GM12892 (cell line): ENCODE measurements at regions not wholly inside any gene's neighbourhood (a gene's known extent, or its start where the extent isn't known, plus 50 kb on each side); places are given as distances from the start of the nearest gene placed in this dataset.

ENCODE experiments used
- POLR2A ChIP-seq: IDR thresholded peaks from 2 replicates; pipeline ENCODE4 v1.6.1; 2011; ENCODE audit warnings: low read depth, low read length, control low read depth
- POLR2AphosphoS5 ChIP-seq: IDR thresholded peaks from 2 replicates; pipeline ENCODE4 v1.6.1; 2011; ENCODE audit warnings: low read depth, low read length, control low read depth
- TAF1 ChIP-seq: IDR thresholded peaks from 2 replicates; pipeline ENCODE4 v1.6.1; 2011; ENCODE audit warnings: low read depth, mild to moderate bottlenecking, control low read depth, low read length, borderline replicate concordance

DNA sequence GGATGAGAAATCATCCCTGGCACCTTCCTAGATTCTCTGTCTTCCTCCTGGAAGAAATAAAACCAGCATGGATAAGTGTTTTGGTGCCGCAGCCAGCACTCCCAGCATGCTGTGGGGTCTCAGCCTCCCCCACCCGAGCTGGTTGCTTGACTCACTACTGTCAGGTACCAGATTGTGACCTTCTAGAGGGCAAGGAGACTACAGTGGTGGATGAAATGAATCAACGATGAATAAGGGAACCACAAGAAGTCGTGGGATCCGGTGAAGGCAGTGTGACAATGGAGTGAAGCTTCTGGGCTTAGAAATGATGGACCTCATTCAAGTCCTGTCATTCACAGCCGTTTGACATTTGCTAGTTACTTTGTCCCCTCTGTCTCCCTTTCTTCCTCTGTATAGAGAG, 50.2 kb upstream of the SLCO3A1 start:
- no peak for TF ChIP-seq POLR2A
- no peak for TF ChIP-seq POLR2AphosphoS5
- TF ChIP-seq TAF1, result no peak
